ENCODE measurements at regions not wholly inside any gene's neighbourhood (a gene's known extent, or its start where the extent isn't known, plus 50 kb on each side); places are given as distances from the start of the nearest gene placed in this dataset.

- Histone ChIP-seq H2BK5ac (ENCODE audit: low read depth, low read length) (no peak overlapping the region), H3K4me1 (replicated peaks in 1 of 4; ENCODE audit: control insufficient read depth in 3 of 4, insufficient read depth in 4 of 4, low read length in 3 of 4) (peaks cover 0 to 7% (median 2%) of the 10 kb centered on the region in 4 experiments; a peak in 3 of 7 replicates), H3K56ac (replicated peaks; ENCODE audit: insufficient read length, low read depth, low read length) (no peak overlapping the region), H3K27ac (ENCODE audit: low read depth, low read length) (no peak overlapping the region), H3K4me3 (ENCODE audit: extremely low read depth in 1 of 4, insufficient read depth in 2 of 4, low read depth in 3 of 4, low read length in 4 of 4) (no peak overlapping the region), H2BK20ac (ENCODE audit: low read length) (no peak overlapping the region), H3K4ac (replicated peaks; ENCODE audit: insufficient read length, low read depth, low read length) (no peak overlapping the region), H3K9ac (replicated peaks in 1 of 4; ENCODE audit: extremely low read depth in 1 of 4, low read depth in 3 of 4, low read length in 3 of 4) (no peak overlapping the region; a peak in 1 of 7 replicates), H3K23me2 (ENCODE audit: low read depth, low read length) (no peaks in the 10 kb centered on the region), H3K4me2 (ENCODE audit: insufficient read depth in 1 of 2, low read depth in 2 of 2, low read length in 2 of 2) (no peak overlapping the region), H2BK15ac (ENCODE audit: low read length) (no peak overlapping the region; the same call in 1 of the 2 replicates), H2AK5ac (ENCODE audit: low read depth, low read length) (no peak overlapping the region), H4K91ac (replicated peaks; ENCODE audit: insufficient read length, low read length) (no peak overlapping the region), H3K9me3 (ENCODE audit: insufficient read depth in 2 of 2, low read depth in 1 of 2, low read length in 1 of 2) (no peaks in the 10 kb centered on the region), H4K20me1 (replicated peaks in 1 of 2; ENCODE audit: control insufficient read depth in 1 of 2, insufficient read depth in 2 of 2, low read length in 2 of 2) (no peaks in the 10 kb centered on the region), H2BK12ac (ENCODE audit: low read depth, low read length) (no peak overlapping the region), H3K79me2 (ENCODE audit: control insufficient read depth in 1 of 2, insufficient read depth in 2 of 2, low read length in 2 of 2) (no peaks in the 10 kb centered on the region), H3K79me1 (ENCODE audit: low read depth, low read length) (no peaks in the 10 kb centered on the region), H2AFZ (ENCODE audit: low read length) (0 out of 2 replicates have a peak overlapping the region, but pooled peaks have one; percentile 52), H3K14ac (ENCODE audit: insufficient read length) (no peak overlapping the region), H3K27me3 (replicated peaks in 1 of 4; ENCODE audit: control insufficient read depth in 3 of 4, extremely low read depth in 1 of 4, insufficient read depth in 3 of 4, low read length in 3 of 4) (no peaks in the 10 kb centered on the region), H3K18ac (ENCODE audit: extremely low read depth, low read length) (no peak overlapping the region), H4K5ac (ENCODE audit: insufficient read length, low read depth, low read length) (no peak overlapping the region), H4K8ac (ENCODE audit: extremely low read depth, insufficient read depth, low read length) (no peak overlapping the region), H3K23ac (ENCODE audit: insufficient read length) (no peak overlapping the region), H3K36me3 (ENCODE audit: control insufficient read depth in 2 of 4, insufficient read depth in 4 of 4, low read length in 3 of 4) (no peaks in the 10 kb centered on the region), H2BK120ac (replicated peaks; ENCODE audit: low read depth, low read length) (no peak overlapping the region)
- ChIA-PET POLR2A (ENCODE audit: partially characterized antibody) (interaction anchor here (0.6 kb wide), 1 partner anchor 179 kb away, joined by 3 read pairs; no protein-coding TSS in a partner anchor), CTCF (ENCODE audit: partially characterized antibody) (interaction anchor here (0.8 to 3.7 kb wide), 9 partner anchors 12 to 333 kb away, joined by 3 to 26 read pairs (median 3); no protein-coding TSS in a partner anchor)
- TF ChIP-seq RAD21 (IDR thresholded peaks at IDR 0.05 in 1 of 2, conservative IDR thresholded peaks at IDR 0.05 in 1 of 2; ENCODE audit: low read depth in 2 of 2, low read length in 2 of 2) (peak; percentile 4 to 36; a peak in 2 of 4 replicates), SUZ12 (IDR thresholded peaks at IDR 0.05; ENCODE audit: low read length) (no peak), CTCF (IDR thresholded peaks at IDR 0.05; ENCODE audit: control extremely low read depth in 1 of 3, insufficient read depth in 1 of 3, low read depth in 1 of 3, low read length in 3 of 3) (peak in 2 of 3 experiments; percentile 22 to 28; a peak in 1 of 4 replicates)
- 50% methylated on average over 5 of the region's 10 CpGs; no CpG with 5 or more reads in 1 of the 2 experiments for WGBS, 2 experiments (ENCODE audit: extremely low coverage in 1 of 2, insufficient coverage in 1 of 2, insufficient read length in 1 of 2, insufficient replicate concordance in 2 of 2, low coverage in 1 of 2, low lambda C conversion rate in 2 of 2, missing lambda C conversion rate in 1 of 2)
- DNase-seq (ENCODE audit: low read depth in 1 of 2, low spot score in 2 of 2), result peak in 1 of 2 experiments; percentile 46
- no peak for FAIRE-seq
Observed at GRCh38 chr12:131436922-131437705, 273.8 kb upstream of the SFSWAP start.

Measured in H1 (cell line).